ENCODE measurements at regions not wholly inside any gene's neighbourhood (a gene's known extent, or its start where the extent isn't known, plus 50 kb on each side); places are given as distances from the start of the nearest gene placed in this dataset.
A peak's percentile ranks its signal among the peaks of the same experiment; 100 is the strongest.
"Not testable (repeated sequence)": the region's sequence is repeated elsewhere in the genome, so short reads cannot be mapped to it uniquely, and the experiment has no call there.

GRCh38 chr3:557972-558371, 361.4 kb downstream of the CHL1 start:
- CTCF ChIA-PET = no interaction called here
- Mint-ChIP-seq H3K9me3 (no peaks in the 10 kb centered on the region), H3K27ac (no peak overlapping the region), H3K27me3 (no peaks in the 10 kb centered on the region), H3K4me1 (peaks cover 9% of the 10 kb centered on the region), H3K36me3 (ENCODE audit: low read depth) (no peaks in the 10 kb centered on the region), H3K4me3 (peak overlapping the region; percentile 1)
- POLR2A ChIA-PET = no interaction called here
- ATAC-seq (ENCODE audit: low read depth) = peak; percentile 34
- intact Hi-C loops (cut with micrococcal nuclease) = no loop called here
- DNase-seq = no peak
- TF ChIP-seq CTCF (IDR thresholded peaks at IDR 0.05) = no peak

GRCh38 chr3:567488-568185, 371.1 kb downstream of the CHL1 start:
- Mint-ChIP-seq H3K4me3 (no peak overlapping the region), H3K36me3 (ENCODE audit: low read depth) (no peaks in the 10 kb centered on the region)

GRCh38 chr3:579529-579928, 383.0 kb downstream of the CHL1 start:
- H3K27ac Mint-ChIP-seq; POLR2A ChIA-PET; ATAC-seq (ENCODE audit: low read depth); intact Hi-C loops (cut with micrococcal nuclease); H3K9me3 Mint-ChIP-seq; H3K36me3 Mint-ChIP-seq (ENCODE audit: low read depth); H3K4me1 Mint-ChIP-seq; DNase-seq; H3K27me3 Mint-ChIP-seq; H3K4me3 Mint-ChIP-seq; CTCF ChIA-PET: not testable (repeated sequence)

More at GRCh38 chr3:567488-568185, 371.1 kb downstream of the CHL1 start:
- no peak for TF ChIP-seq CTCF (IDR thresholded peaks at IDR 0.05)
- H3K27me3 Mint-ChIP-seq = no peaks in the 10 kb centered on the region
- CTCF ChIA-PET = no interaction called here
- no peaks in the 10 kb centered on the region for H3K4me1 Mint-ChIP-seq
- POLR2A ChIA-PET = no interaction called here
- no peaks in the 10 kb centered on the region for H3K9me3 Mint-ChIP-seq
- DNase-seq (no peak), ATAC-seq (ENCODE audit: low read depth) (no peak)
- intact Hi-C loops (cut with micrococcal nuclease) = no loop called here
- no peak overlapping the region for H3K27ac Mint-ChIP-seq

- ATAC-seq (ENCODE audit: low read depth); CTCF ChIA-PET; H3K27me3 Mint-ChIP-seq; H3K4me1 Mint-ChIP-seq; DNase-seq; H3K9me3 Mint-ChIP-seq; intact Hi-C loops (cut with micrococcal nuclease); H3K27ac Mint-ChIP-seq; POLR2A ChIA-PET; H3K36me3 Mint-ChIP-seq (ENCODE audit: low read depth); H3K4me3 Mint-ChIP-seq: not testable (repeated sequence)
Measured at GRCh38 chr3:589066-589465, 392.5 kb downstream of the CHL1 start.

GRCh38 chr3:597304-597703, 400.7 kb downstream of the CHL1 start:
- ATAC-seq (ENCODE audit: low read depth); CTCF ChIA-PET; H3K4me1 Mint-ChIP-seq; POLR2A ChIA-PET; H3K27me3 Mint-ChIP-seq; H3K36me3 Mint-ChIP-seq (ENCODE audit: low read depth); H3K4me3 Mint-ChIP-seq; H3K9me3 Mint-ChIP-seq; intact Hi-C loops (cut with micrococcal nuclease); H3K27ac Mint-ChIP-seq; DNase-seq: not testable (repeated sequence)

- POLR2A ChIA-PET; H3K9me3 Mint-ChIP-seq; DNase-seq; CTCF ChIA-PET; H3K36me3 Mint-ChIP-seq (ENCODE audit: low read depth); H3K27me3 Mint-ChIP-seq; intact Hi-C loops (cut with micrococcal nuclease); H3K27ac Mint-ChIP-seq; H3K4me1 Mint-ChIP-seq; H3K4me3 Mint-ChIP-seq; ATAC-seq (ENCODE audit: low read depth): not testable (repeated sequence)
Measured at GRCh38 chr3:597746-598145, 401.2 kb downstream of the CHL1 start.

- DNase-seq; intact Hi-C loops (cut with micrococcal nuclease); H3K4me3 Mint-ChIP-seq; H3K27ac Mint-ChIP-seq; H3K36me3 Mint-ChIP-seq (ENCODE audit: low read depth); POLR2A ChIA-PET; ATAC-seq (ENCODE audit: low read depth); H3K4me1 Mint-ChIP-seq; H3K27me3 Mint-ChIP-seq; H3K9me3 Mint-ChIP-seq; CTCF ChIA-PET: not testable (repeated sequence)
Measured at GRCh38 chr3:607480-607879, 410.9 kb downstream of the CHL1 start.

- POLR2A ChIA-PET = no interaction called here
- Mint-ChIP-seq H3K27ac (no peak overlapping the region), H3K4me1 (no peaks in the 10 kb centered on the region), H3K4me3 (no peak overlapping the region), H3K27me3 (no peaks in the 10 kb centered on the region), H3K9me3 (no peaks in the 10 kb centered on the region), H3K36me3 (ENCODE audit: low read depth) (no peaks in the 10 kb centered on the region)
- intact Hi-C loops (cut with micrococcal nuclease) = no loop called here
- no peak for TF ChIP-seq CTCF (IDR thresholded peaks at IDR 0.05)
- CTCF ChIA-PET = no interaction called here
- DNase-seq (no peak), ATAC-seq (ENCODE audit: low read depth) (no peak)
Measured at GRCh38 chr3:621714-622113, 425.2 kb downstream of the CHL1 start.

All from activated B cell treated with CpG ODN at 0.5 μM for 24 hours (primary cell).